Aorta (tissue), 5 donors: ENCODE measurements at regions not wholly inside any gene's neighbourhood (a gene's known extent, or its start where the extent isn't known, plus 50 kb on each side); places are given as distances from the start of the nearest gene placed in this dataset.

Experiments used
- ATAC-seq: fragments of 200-7000 bp; cut with Tn5 transposase; one replicate; pipeline ENCODE4 v1.9.1; 2022; ENCODE audit warnings: moderate library complexity; ENCODE audit not compliant: low FRiP score
- DNase-seq, 2 donors: peaks; one replicate each; pipeline ENCODE4 v3.0.0-alpha.2; 2020
- H3K27ac ChIP-seq, 2 donors: one replicate each; pipeline ENCODE4 v1.5.1; 2013; ENCODE audit warnings: low read length in 2 of 2, mild to moderate bottlenecking in 2 of 2, moderate library complexity in 2 of 2, control low read depth in 1 of 2, inconsistent platforms in 1 of 2, low read depth in 1 of 2
- H3K27me3 ChIP-seq, 2 donors: one replicate each; pipeline ENCODE4 v1.6.1; 2013; ENCODE audit warnings: control low read depth in 1 of 2, low read length in 1 of 2, mild to moderate bottlenecking in 1 of 2, moderate library complexity in 1 of 2; ENCODE audit not compliant: insufficient read depth in 2 of 2, control insufficient read depth in 1 of 2
- H3K36me3 ChIP-seq, 2 donors: one replicate each; pipeline ENCODE4 v1.6.1; 2013; ENCODE audit warnings: control low read depth in 1 of 2, low read length in 1 of 2, mild to moderate bottlenecking in 1 of 2; ENCODE audit not compliant: insufficient read depth in 2 of 2, control insufficient read depth in 1 of 2
- H3K4me1 ChIP-seq, 2 donors: one replicate each; pipeline ENCODE4 v1.6.1; 2013; ENCODE audit warnings: low read length in 2 of 2, control low read depth in 1 of 2, mild to moderate bottlenecking in 1 of 2, moderate library complexity in 1 of 2; ENCODE audit not compliant: insufficient read depth in 2 of 2, control insufficient read depth in 1 of 2
- H3K4me3 ChIP-seq, 2 donors: one replicate each; pipeline ENCODE4 v1.5.1; 2013; ENCODE audit warnings: low read length in 2 of 2, control low read depth in 1 of 2, mild to moderate bottlenecking in 1 of 2
- H3K9me3 ChIP-seq: one replicate; pipeline ENCODE4 v1.6.1; 2013; ENCODE audit warnings: mild to moderate bottlenecking, low read length; ENCODE audit not compliant: control insufficient read depth
- WGBS, 2 donors: extraction: QIAGEN DNeasy Blood & Tissue Kit; methylation state at CpG; one replicate each; pipeline ENCODE4 v1.1.7; 2013; 5-methylcytosine and 5-hydroxymethylcytosine counted together
- intact Hi-C, 2 donors: fragments of 100-400 bp; cut with DNase I; formaldehyde crosslinking; loops; one replicate each; pipeline versions ENCODE4 v1.14.2 to v1.15.0; 2022
- donor health status: healthy with polysubstance abuse.
- donor health status: Bipolar disorder and iron deficiency.
- donor health status: DM: no; HTN: no; CAD: no.
- donor health status: DM: no; HTN: no; CAD: no.
- donor health status: DM: yes; HTN: yes; CAD: no.

DNA sequence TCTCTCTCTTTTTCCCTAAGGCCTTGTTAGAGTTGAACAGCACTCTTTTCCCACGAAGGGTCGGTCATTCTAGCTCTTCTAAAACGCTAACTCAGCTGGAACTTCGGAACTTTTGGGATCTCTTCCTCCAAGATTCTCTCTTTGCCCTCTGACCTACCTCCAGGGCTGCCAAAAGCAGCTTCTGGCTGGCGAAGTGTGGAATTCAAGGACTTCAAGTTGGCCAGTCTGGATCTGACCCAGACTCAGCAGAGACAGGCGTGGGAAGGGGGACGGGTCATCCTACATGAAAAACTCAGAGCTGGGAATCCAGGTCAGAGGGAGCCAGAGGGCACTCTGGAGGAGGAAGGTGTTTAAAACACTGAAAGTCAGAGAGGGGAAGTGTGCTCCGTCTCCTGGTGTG is 305.5 kb upstream of the HDAC4 start:
- Histone ChIP-seq H3K4me1 (no peaks in the 10 kb centered on the region), H3K4me3 (no peak overlapping the region), H3K27me3 (no peaks in the 10 kb centered on the region), H3K9me3 (no peaks in the 10 kb centered on the region), H3K36me3 (no peaks in the 10 kb centered on the region), H3K27ac (no peak overlapping the region)
- peak; percentile 43 to 47 for DNase-seq
- intact Hi-C loops: no loop called here
- no peak for ATAC-seq
- 13% methylated on average over 8 of the region's 8 CpGs for WGBS, 2 donors

DNA sequence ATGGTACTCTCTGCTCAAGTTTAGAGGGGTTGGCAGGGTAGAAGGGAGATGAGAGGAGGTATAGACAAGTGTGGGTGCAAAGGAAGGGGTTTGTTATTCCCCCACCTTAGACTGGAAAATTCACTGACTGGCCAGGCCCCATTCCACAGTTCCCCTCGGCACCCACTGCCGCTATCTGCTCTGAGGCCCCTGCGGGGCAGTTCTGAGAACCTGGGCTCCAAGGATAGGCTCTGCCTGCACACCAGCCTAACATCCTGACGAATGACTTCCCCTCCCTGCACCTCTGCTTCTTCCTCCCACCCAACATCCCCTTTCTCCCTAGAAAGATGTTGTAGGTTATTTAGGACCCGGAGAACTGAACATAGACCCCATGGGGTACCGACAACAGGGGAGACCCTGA is 303.9 kb upstream of the HDAC4 start:
- Histone ChIP-seq H3K9me3 (no peaks in the 10 kb centered on the region), H3K27ac (no peak overlapping the region), H3K4me1 (no peaks in the 10 kb centered on the region), H3K27me3 (no peaks in the 10 kb centered on the region), H3K4me3 (no peak overlapping the region), H3K36me3 (no peaks in the 10 kb centered on the region)
- intact Hi-C loops: no loop called here
- 95 to 96% methylated on average over 6 of the region's 6 CpGs for WGBS, 2 donors
- ATAC-seq (no peak), DNase-seq (peak in 1 of 2 donors; percentile 6)

DNA sequence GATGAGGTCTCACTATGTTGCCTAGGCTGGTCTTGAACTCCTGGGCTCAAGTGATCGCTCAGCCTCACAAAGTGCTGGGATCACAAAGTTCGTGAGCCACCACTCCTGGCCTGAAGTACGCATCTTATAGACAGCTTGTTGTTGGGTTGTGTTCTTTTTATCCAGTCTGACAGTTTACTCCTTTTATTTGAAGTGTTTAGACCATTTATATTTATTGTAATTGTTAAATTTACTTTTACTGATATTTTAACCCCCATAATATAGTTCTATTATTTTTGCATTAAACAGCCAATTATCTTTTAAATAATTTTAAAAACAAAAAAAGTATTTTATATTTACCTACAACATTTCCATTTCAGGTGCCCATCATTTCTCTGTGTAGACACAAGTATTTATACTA is 303.0 kb upstream of the HDAC4 start:
- 89 to 92% methylated on average over 3 of the region's 3 CpGs for WGBS, 2 donors
- H3K9me3 ChIP-seq: no peaks in the 10 kb centered on the region

DNA sequence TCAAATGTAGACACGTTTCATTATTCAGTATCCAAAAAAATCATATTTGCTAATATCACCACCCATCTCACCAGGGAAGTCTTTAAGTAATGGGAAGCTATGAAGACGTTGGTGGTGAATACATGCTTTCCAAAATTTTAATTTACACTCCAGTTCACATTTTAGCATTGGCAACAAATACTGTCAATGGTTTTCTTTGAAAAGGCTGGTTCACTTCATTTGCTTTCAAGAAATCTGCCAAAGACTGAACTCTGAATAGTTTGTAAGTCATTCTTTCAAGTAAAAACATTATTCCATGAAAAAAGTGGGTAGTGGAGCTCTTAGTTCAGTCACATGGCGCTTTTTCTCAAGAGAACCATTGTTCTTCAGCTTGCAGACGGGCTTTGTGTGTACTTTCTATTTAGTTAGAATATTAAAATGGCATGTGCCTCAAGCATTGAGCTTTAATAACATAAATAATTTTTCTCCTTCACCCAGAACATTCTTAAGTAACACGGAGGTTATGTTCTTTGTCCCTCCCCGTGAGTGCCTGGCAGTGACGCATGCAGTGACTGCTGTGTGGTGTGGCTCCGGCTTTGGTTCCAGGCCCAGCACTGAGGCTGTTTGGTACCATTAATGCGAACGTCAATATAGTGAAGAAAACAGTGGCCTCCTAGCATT is 300.0 kb upstream of the HDAC4 start:
- H3K27me3 ChIP-seq: no peaks in the 10 kb centered on the region

More for the DNA sequence above, 303.0 kb upstream of the HDAC4 start:
- H3K4me1 ChIP-seq: no peaks in the 10 kb centered on the region
- intact Hi-C loops: no loop called here
- DNase-seq: no peak
- no peak overlapping the region for H3K27ac ChIP-seq
- no peak overlapping the region for H3K4me3 ChIP-seq
- no peaks in the 10 kb centered on the region for H3K27me3 ChIP-seq
- no peaks in the 10 kb centered on the region for H3K36me3 ChIP-seq
- ATAC-seq: no peak

DNA sequence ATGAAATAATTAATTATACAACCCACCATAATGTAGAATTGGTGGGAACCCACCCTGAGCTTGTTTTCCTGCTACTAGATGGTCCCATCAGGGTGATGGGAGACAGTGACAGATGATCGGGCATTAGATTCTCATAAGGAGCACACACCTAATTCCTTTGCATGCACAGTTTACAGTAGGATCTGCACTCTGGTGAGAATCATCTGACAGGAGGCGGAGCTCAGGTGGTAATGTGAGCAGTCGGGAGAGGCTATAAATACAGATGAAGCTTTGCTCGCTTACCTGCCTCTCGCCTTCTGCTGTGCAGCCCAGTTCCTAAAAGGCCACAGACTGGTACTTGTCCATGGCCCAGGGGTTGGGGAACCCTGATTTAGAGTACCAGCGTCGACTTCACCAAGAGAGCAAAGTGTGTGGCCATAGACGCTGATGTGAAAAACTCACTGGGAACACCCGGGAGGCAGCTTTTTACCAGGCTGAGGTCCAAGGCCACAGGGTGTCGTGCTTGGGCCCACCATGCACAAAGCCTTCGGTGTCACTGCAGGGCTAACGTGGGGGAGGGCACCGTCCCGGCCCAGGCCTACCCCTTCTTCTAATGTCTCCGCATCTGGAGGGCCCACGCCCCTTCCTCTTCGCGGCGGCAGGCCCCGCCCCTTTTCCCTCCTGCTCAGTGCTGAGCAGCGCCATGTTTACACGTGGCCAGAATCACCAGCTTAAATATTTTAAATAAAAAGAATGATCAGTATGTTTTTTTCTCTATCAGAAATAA is 296.8 kb upstream of the HDAC4 start:
- ATAC-seq (no peak), DNase-seq (peak; percentile 24 to 75)
- Histone ChIP-seq H3K4me3 (no peak overlapping the region), H3K27ac (no peak overlapping the region), H3K36me3 (no peaks in the 10 kb centered on the region), H3K9me3 (no peaks in the 10 kb centered on the region), H3K27me3 (no peaks in the 10 kb centered on the region), H3K4me1 (no peaks in the 10 kb centered on the region)
- intact Hi-C loops: no loop called here
- WGBS, 2 donors: 91 to 94% methylated on average over 22 of the region's 22 CpGs

More for the DNA sequence above, 300.0 kb upstream of the HDAC4 start:
- WGBS, 2 donors: 57 to 65% methylated on average over 10 of the region's 10 CpGs
- ATAC-seq: no peak
- no peak overlapping the region for H3K4me3 ChIP-seq
- DNase-seq: peak; percentile 29 to 62
- no peak overlapping the region for H3K27ac ChIP-seq
- H3K9me3 ChIP-seq: no peaks in the 10 kb centered on the region
- intact Hi-C loops: no loop called here
- no peaks in the 10 kb centered on the region for H3K4me1 ChIP-seq
- no peaks in the 10 kb centered on the region for H3K36me3 ChIP-seq

DNA sequence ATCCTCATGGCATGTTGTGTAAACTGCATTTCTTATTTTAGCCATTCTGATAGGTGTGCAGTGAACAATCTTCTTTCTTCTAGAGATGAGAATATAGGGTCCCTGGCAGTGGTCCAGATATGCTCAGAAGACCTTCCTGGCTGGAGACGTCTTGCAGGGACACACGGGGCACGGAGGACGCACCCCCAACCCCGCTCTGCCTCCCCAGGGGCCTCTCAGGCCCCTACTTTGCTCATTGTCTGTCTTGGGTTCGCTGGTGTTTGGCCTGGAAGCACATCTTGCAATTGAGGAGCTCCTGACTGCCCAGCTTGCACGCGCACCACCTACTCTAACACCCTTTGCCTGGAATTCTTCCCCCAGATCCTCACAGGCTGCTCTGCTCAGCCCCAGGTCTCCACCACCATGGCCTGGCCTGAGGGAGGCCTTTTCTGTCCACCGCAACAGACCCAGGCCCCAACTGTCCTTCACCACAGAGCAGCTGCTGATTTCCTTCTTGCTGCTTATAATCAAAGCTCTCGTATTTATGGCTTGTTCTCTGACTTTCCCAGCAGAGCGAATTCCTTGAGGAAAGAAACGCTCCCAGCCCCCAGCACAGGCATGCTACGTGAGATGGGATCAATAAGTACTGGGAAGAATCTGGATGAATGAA is 295.9 kb upstream of the HDAC4 start:
- WGBS, 2 donors: 85 to 92% methylated on average over 13 of the region's 13 CpGs
- Histone ChIP-seq H3K27ac (no peak overlapping the region), H3K9me3 (no peaks in the 10 kb centered on the region), H3K4me1 (no peaks in the 10 kb centered on the region), H3K4me3 (no peak overlapping the region), H3K36me3 (no peaks in the 10 kb centered on the region), H3K27me3 (no peaks in the 10 kb centered on the region)
- ATAC-seq (no peak), DNase-seq (peak; percentile 21 to 52)
- intact Hi-C loops: no loop called here

DNA sequence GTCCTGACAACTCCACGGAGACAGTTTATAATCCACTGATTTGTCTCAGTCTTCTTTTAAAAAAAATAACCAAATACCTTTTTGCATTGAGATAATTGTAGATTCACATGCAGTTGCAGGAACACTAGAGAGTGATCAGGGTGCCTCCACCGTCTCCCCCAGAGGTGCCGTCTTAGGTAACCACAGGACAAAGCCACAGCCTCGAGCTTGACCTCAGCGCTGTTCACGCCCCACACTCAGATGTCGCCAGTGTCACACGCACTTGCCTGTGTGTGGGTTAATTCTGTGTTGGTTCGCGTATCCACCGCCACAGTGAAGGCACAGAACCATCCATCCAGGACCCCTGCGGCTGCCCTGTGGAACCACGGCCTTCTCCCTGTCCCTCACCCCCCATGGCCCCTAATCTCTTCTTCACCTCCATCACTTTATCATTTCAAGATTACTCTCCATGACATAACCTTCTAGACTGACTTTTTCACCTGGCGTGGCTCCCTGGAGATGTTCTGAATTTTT is 295.0 kb upstream of the HDAC4 start:
- intact Hi-C loops: no loop called here
- no peaks in the 10 kb centered on the region for H3K27me3 ChIP-seq
- no peaks in the 10 kb centered on the region for H3K36me3 ChIP-seq
- no peaks in the 10 kb centered on the region for H3K4me1 ChIP-seq
- no peaks in the 10 kb centered on the region for H3K9me3 ChIP-seq
- WGBS, 2 donors: 94 to 97% methylated on average over 14 of the region's 14 CpGs
- ATAC-seq (no peak), DNase-seq (peak in 1 of 2 donors; percentile 28)
- no peak overlapping the region for H3K27ac ChIP-seq
- H3K4me3 ChIP-seq: no peak overlapping the region

DNA sequence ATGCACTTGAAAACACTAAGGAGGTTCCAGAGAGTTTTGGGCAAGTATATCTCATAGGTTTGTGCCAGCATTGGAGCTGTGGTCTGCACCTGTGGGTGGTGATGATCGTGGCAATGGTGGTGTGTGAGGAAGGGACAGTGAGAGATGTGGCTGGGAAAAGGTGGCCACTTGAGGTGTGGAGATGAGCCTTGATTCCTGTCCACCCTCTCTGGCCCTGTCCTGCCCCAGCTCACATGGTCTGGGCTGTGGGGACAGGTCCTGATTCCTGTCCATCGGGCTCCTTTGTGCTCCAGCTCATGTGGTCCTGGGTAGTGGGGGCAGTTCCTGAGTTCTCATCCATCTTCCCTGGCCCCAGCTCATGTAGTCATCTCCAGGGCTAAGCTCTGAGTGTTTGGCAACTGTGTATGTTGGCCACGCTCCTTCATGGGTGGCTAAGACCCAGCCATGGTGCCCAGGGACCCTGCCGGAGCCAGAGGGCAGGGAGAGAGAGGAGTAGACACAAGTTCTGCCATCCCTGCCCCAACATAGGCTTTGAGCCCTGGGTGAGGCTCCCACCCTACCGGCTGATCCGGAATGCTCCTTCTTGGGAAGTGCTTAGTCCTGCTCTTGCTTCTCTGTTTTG is 294.4 kb upstream of the HDAC4 start:
- no peaks in the 10 kb centered on the region for H3K4me1 ChIP-seq
- intact Hi-C loops: no loop called here
- 85 to 88% methylated on average over 6 of the region's 6 CpGs for WGBS, 2 donors
- H3K27ac ChIP-seq: no peak overlapping the region
- no peaks in the 10 kb centered on the region for H3K36me3 ChIP-seq
- DNase-seq (peak; percentile 17 to 37), ATAC-seq (no peak)
- H3K9me3 ChIP-seq: no peaks in the 10 kb centered on the region
- H3K27me3 ChIP-seq: no peaks in the 10 kb centered on the region
- no peak overlapping the region for H3K4me3 ChIP-seq
